Cardiac fibroblast (primary cell): ENCODE measurements at regions not wholly inside any gene's neighbourhood (a gene's known extent, or its start where the extent isn't known, plus 50 kb on each side); places are given as distances from the start of the nearest gene placed in this dataset.

Source experiments
- DNase-seq, 2 donors: peaks; one replicate each; pipeline versions ENCODE4 v3.0.0 to v3.0.0-alpha.2; 2010; ENCODE audit warnings: low read depth in 2 of 2
- H3K4me3 ChIP-seq, 2 donors: replicated peaks in 1 of 2; 1 replicate in 1 of 2; 2 replicates in 1 of 2; pipeline ENCODE4 v1.5.1; 2011; ENCODE audit warnings: low read depth in 2 of 2, low read length in 2 of 2, mild to moderate bottlenecking in 2 of 2, moderate library complexity in 1 of 2
- CTCF ChIP-seq: IDR thresholded peaks from one replicate; pipeline ENCODE4 v1.5.1; 2011; ENCODE audit warnings: low read depth, mild to moderate bottlenecking, low read length, inconsistent platforms

- no peak for TF ChIP-seq CTCF
- H3K4me3 ChIP-seq: peak overlapping the region; percentile 68 to 72
- peak; percentile 74 for DNase-seq
Measured at GRCh38 chr6:105992315-105992961, 93.7 kb upstream of the PRDM1 start.

- H3K4me3 ChIP-seq: peak overlapping the region; percentile 68 to 72
- DNase-seq: no peak
- TF ChIP-seq CTCF: no peak
Measured at GRCh38 chr6:105991561-105992314, 94.4 kb upstream of the PRDM1 start.

GRCh38 chr6:105990151-105990550, 96.0 kb upstream of the PRDM1 start:
- no peak overlapping the region for H3K4me3 ChIP-seq
- DNase-seq: no peak
- TF ChIP-seq CTCF: no peak

GRCh38 chr6:105988812-105989577, 97.1 kb upstream of the PRDM1 start:
- DNase-seq: no peak
- H3K4me3 ChIP-seq: no peak overlapping the region
- TF ChIP-seq CTCF: no peak

GRCh38 chr6:105988321-105988720, 97.8 kb upstream of the PRDM1 start:
- no peak for TF ChIP-seq CTCF
- H3K4me3 ChIP-seq: no peak overlapping the region
- peak in 1 of 2 donors; percentile 29 for DNase-seq

- DNase-seq: no peak
- no peak for TF ChIP-seq CTCF
- no peak overlapping the region for H3K4me3 ChIP-seq
Measured at GRCh38 chr6:105987516-105987915, 98.6 kb upstream of the PRDM1 start.
